HL-60 (cell line): ENCODE measurements at regions not wholly inside any gene's neighbourhood (a gene's known extent, or its start where the extent isn't known, plus 50 kb on each side); places are given as distances from the start of the nearest gene placed in this dataset.

Experiments used
- CTCF ChIP-seq: IDR thresholded peaks from one replicate; pipeline ENCODE4 v1.5.1; 2011; ENCODE audit warnings: low read length, control low read depth, inconsistent platforms; ENCODE audit not compliant: insufficient read depth
- POLR2AphosphoS5 ChIP-seq: IDR thresholded peaks from 2 replicates; pipeline ENCODE4 v1.6.1; 2012; ENCODE audit warnings: low read depth

GRCh38 chr4:34516524-34516923 is 1727.8 kb downstream of the ARAP2 start:
- no peak for TF ChIP-seq POLR2AphosphoS5
- TF ChIP-seq CTCF, result no peak
